PC-3 (cell line): ENCODE measurements at regions not wholly inside any gene's neighbourhood (a gene's known extent, or its start where the extent isn't known, plus 50 kb on each side); places are given as distances from the start of the nearest gene placed in this dataset.
"Not testable (repeated sequence)": the region's sequence is repeated elsewhere in the genome, so short reads cannot be mapped to it uniquely, and the experiment has no call there.

Experiments used
- ATAC-seq: fragments of 200-7000 bp; cut with Tn5 transposase; 2 replicates; pipeline ENCODE4 v1.9.1; 2020; ENCODE audit warnings: mild to moderate bottlenecking, moderate library complexity
- BruUV-seq: library from RNA; stranded (reverse); fragments of 400-500 nt; replicated peaks from 2 replicates; lab custom pipeline; 2021; lab: Mats Ljungman, UMichigan
- CTCF ChIA-PET: fragments of 300-600 bp; sonication (Branson Sonifier 250); formaldehyde crosslinking; loops from one replicate; lab custom pipeline; 2022; ENCODE audit warnings: antibody characterized with exemption; lab: Charles Lee
- POLR2A ChIA-PET: fragments of 300-600 bp; sonication (Branson Sonifier 250); formaldehyde crosslinking; loops from one replicate; lab custom pipeline; 2022; ENCODE audit warnings: antibody characterized with exemption; ENCODE audit not compliant: unreplicated experiment; lab: Charles Lee
- DNase-seq: peaks from one replicate; pipeline ENCODE4 v3.0.0-alpha.2; 2015
- H2AFZ ChIP-seq: fragments of 300-600 bp; sonication (generic); 2 replicates; pipeline ENCODE4 v1.6.0; 2016; ENCODE audit warnings: antibody characterized with exemption, low read length
- H3F3A ChIP-seq: fragments of 300-600 bp; sonication (generic); one replicate; pipeline ENCODE4 v1.6.0; 2017; ENCODE audit warnings: antibody characterized with exemption, low read length, control low read depth, mild to moderate bottlenecking; ENCODE audit not compliant: unreplicated experiment
- H3K27ac ChIP-seq: fragments of 300-600 bp; sonication (generic); 2 replicates; pipeline ENCODE4 v1.5.1; 2016; ENCODE audit warnings: mild to moderate bottlenecking, low read length
- H3K27me3 ChIP-seq: fragments of 300-600 bp; sonication (generic); 2 replicates; pipeline ENCODE4 v1.6.1; 2016; ENCODE audit warnings: low read length, mixed read lengths
- H3K36me3 ChIP-seq: fragments of 300-600 bp; sonication (generic); 2 replicates; pipeline ENCODE4 v1.6.1; 2016; ENCODE audit warnings: low read depth, mixed run types, low read length, mixed read lengths
- H3K4me1 ChIP-seq: fragments of 300-600 bp; sonication (generic); 2 replicates; pipeline ENCODE4 v1.5.1; 2016; ENCODE audit warnings: low read length; ENCODE audit not compliant: insufficient read depth
- H3K4me2 ChIP-seq: fragments of 300-600 bp; sonication (generic); 2 replicates; pipeline ENCODE4 v1.6.0; 2016; ENCODE audit warnings: low read length
- H3K4me3 ChIP-seq: fragments of 300-600 bp; sonication (generic); 2 replicates; pipeline ENCODE4 v1.5.1; 2016; ENCODE audit warnings: mild to moderate bottlenecking, low read length, mixed read lengths
- H3K79me2 ChIP-seq: fragments of 300-600 bp; sonication (generic); 2 replicates; pipeline ENCODE4 v1.6.1; 2017; ENCODE audit warnings: low read length, mixed read lengths
- H3K9ac ChIP-seq: fragments of 300-600 bp; sonication (generic); 2 replicates; pipeline ENCODE4 v1.6.0; 2016; ENCODE audit warnings: mild to moderate bottlenecking, low read length
- H3K9me2 ChIP-seq: fragments of 300-600 bp; sonication (generic); replicated peaks from 2 replicates; pipeline ENCODE4 v1.6.1; 2016; ENCODE audit warnings: mixed run types, low read length, mixed read lengths
- H3K9me3 ChIP-seq: fragments of 300-600 bp; sonication (generic); 2 replicates; pipeline ENCODE4 v1.6.1; 2016; ENCODE audit warnings: low read length, mixed read lengths
- H4K20me1 ChIP-seq: fragments of 300-600 bp; sonication (generic); 2 replicates; pipeline ENCODE4 v1.6.1; 2016; ENCODE audit warnings: low read length, mixed read lengths
- EZH2 ChIP-seq: fragments of 300-600 bp; sonication (generic); IDR thresholded peaks from one replicate; pipeline ENCODE4 v1.6.1; 2017; ENCODE audit warnings: antibody characterized with exemption, mild to moderate bottlenecking, low read length; ENCODE audit not compliant: unreplicated experiment
- EZH2phosphoT487 ChIP-seq: fragments of 300-600 bp; sonication (generic); IDR thresholded peaks from 2 replicates; pipeline ENCODE4 v1.6.1; 2018; ENCODE audit warnings: mild to moderate bottlenecking, antibody characterized with exemption, low read length, borderline replicate concordance
- intact Hi-C: fragments of 100-400 bp; cut with micrococcal nuclease; formaldehyde crosslinking; loops from 2 replicates; pipeline ENCODE4 v1.9.0; 2023
- TF ChIP-seq, protein P1 (sequence below): fragments of 300-600 bp; sonication (generic); conservative IDR thresholded peaks from 2 replicates; pipeline ENCODE4 v1.5.1; 2017; ENCODE audit warnings: antibody characterized with exemption, low read depth, mild to moderate bottlenecking, low read length

DNA sequence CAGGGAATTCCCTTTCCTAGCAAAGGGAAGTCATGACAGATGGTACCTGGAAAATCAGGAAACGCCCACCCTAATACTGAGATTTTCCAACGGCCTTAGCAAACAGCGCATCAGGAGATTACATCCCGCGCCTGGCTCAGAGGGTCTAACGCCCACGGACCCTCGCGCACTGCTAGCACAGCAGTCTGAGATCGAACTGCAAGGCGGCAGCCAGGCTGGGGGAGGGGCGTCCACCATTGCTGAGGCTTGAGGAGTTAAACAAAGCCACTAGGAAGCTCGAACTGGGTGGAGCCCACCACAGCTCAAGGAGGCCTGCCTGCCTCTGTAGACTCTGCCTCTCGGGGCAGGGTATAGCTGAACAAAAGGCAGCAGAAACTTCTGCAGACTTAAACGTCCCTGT, 507.7 kb downstream of the ZIC3 start:
- no peaks in the 10 kb centered on the region for H3K36me3 ChIP-seq
- H3K9ac ChIP-seq: no peak overlapping the region
- no peaks in the 10 kb centered on the region for H3K9me2 ChIP-seq
- no peaks in the 10 kb centered on the region for H4K20me1 ChIP-seq
- no peak overlapping the region for H3K4me2 ChIP-seq
- H3K4me3 ChIP-seq: no peak overlapping the region
- POLR2A ChIA-PET: no interaction called here
- no peaks in the 10 kb centered on the region for H3K9me3 ChIP-seq
- no peaks in the 10 kb centered on the region for H3K79me2 ChIP-seq
- no peaks in the 10 kb centered on the region for H3F3A ChIP-seq
- H3K4me1 ChIP-seq: no peaks in the 10 kb centered on the region
- CTCF ChIA-PET: no interaction called here
- DNase-seq: no peak
- H3K27ac ChIP-seq: no peak overlapping the region
- ATAC-seq: no peak
- H2AFZ ChIP-seq: no peak overlapping the region
- intact Hi-C loops: no loop called here
- TF ChIP-seq, protein P1, sequence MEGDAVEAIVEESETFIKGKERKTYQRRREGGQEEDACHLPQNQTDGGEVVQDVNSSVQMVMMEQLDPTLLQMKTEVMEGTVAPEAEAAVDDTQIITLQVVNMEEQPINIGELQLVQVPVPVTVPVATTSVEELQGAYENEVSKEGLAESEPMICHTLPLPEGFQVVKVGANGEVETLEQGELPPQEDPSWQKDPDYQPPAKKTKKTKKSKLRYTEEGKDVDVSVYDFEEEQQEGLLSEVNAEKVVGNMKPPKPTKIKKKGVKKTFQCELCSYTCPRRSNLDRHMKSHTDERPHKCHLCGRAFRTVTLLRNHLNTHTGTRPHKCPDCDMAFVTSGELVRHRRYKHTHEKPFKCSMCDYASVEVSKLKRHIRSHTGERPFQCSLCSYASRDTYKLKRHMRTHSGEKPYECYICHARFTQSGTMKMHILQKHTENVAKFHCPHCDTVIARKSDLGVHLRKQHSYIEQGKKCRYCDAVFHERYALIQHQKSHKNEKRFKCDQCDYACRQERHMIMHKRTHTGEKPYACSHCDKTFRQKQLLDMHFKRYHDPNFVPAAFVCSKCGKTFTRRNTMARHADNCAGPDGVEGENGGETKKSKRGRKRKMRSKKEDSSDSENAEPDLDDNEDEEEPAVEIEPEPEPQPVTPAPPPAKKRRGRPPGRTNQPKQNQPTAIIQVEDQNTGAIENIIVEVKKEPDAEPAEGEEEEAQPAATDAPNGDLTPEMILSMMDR: no peak
- TF ChIP-seq EZH2phosphoT487: no peak
- no peak for TF ChIP-seq EZH2
- no peaks in the 10 kb centered on the region for H3K27me3 ChIP-seq
- BruUV-seq: no TSS peak

DNA sequence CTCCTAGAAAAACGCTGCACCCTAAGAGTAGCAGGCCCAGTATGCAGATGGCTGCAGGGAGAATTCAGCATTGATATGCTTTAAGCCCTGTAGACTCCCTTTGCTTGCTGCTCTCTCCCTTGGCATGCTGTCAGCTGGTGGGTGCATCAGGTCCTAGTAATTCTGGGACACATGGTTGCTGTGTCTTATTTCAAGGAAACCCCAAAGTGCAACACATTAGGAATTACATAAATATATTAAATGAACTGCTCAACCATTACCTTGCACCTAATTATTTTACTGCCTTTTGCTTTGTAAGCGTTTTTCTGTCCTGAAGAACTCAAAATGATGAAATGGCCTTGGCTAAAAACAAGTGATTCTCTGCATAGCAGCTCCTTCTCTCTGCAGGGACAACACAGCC, 516.3 kb downstream of the ZIC3 start:
- no peaks in the 10 kb centered on the region for H3K79me2 ChIP-seq
- H3K4me3 ChIP-seq: peak overlapping the region; percentile 9; the same call in 1 of the 2 replicates
- no peaks in the 10 kb centered on the region for H3K9me2 ChIP-seq
- no peak overlapping the region for H2AFZ ChIP-seq
- no peaks in the 10 kb centered on the region for H3F3A ChIP-seq
- no TSS peak for BruUV-seq
- H3K27me3 ChIP-seq: no peaks in the 10 kb centered on the region
- TF ChIP-seq EZH2phosphoT487 (no peak), EZH2 (no peak)
- TF ChIP-seq, protein P1: no peak
- H3K9ac ChIP-seq: peak overlapping the region; percentile 41; the same call in 1 of the 2 replicates
- ChIA-PET POLR2A (interaction anchor here (0.6 kb wide), 1 partner anchor 1141 kb away, joined by 3 read pairs; no protein-coding TSS in a partner anchor), CTCF (interaction anchor here (0.7 kb wide), 1 partner anchor 56 kb away, joined by 4 read pairs; no protein-coding TSS in a partner anchor)
- H3K36me3 ChIP-seq: no peaks in the 10 kb centered on the region
- no peaks in the 10 kb centered on the region for H4K20me1 ChIP-seq
- peak; percentile 23 for ATAC-seq
- H3K4me1 ChIP-seq: peaks cover 27% of the 10 kb centered on the region
- peak overlapping the region; percentile 93 for H3K27ac ChIP-seq
- intact Hi-C loops: loop anchor here (2.0 kb wide), 1 partner anchor 45 kb away; no protein-coding TSS in a partner anchor
- no peaks in the 10 kb centered on the region for H3K9me3 ChIP-seq
- H3K4me2 ChIP-seq: peak overlapping the region; percentile 59
- DNase-seq: peak; percentile 5

DNA sequence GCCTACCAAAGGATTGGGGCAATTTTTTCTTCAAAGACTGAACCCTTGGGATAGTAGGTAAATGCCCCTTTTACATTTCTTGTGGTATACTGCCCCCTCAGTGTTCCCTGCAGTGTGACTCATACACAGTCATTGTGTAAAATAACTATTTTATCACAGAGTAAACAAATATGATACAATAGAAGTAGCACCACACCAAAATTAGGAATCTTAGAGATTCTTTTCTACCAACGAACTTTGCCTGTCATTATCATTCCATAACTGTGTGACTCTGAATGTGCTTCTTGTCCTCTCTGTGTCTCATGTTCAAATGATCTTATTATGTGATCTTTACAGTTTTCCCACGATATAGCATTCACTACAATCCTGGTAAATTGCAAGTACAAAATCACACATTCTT, 517.0 kb downstream of the ZIC3 start:
- peak overlapping the region; percentile 59 for H3K9ac ChIP-seq
- BruUV-seq: no TSS peak
- H3K4me1 ChIP-seq: peaks cover 27% of the 10 kb centered on the region
- CTCF ChIA-PET: interaction anchor here (0.7 kb wide), 1 partner anchor 57 kb away, joined by 4 read pairs; no protein-coding TSS in a partner anchor
- H3K79me2 ChIP-seq: no peaks in the 10 kb centered on the region
- no peaks in the 10 kb centered on the region for H3K9me2 ChIP-seq
- no peaks in the 10 kb centered on the region for H3K27me3 ChIP-seq
- DNase-seq: peak; percentile 87
- POLR2A ChIA-PET: interaction anchor here (0.6 kb wide), 1 partner anchor 1141 kb away, joined by 3 read pairs; no protein-coding TSS in a partner anchor
- H3K9me3 ChIP-seq: no peaks in the 10 kb centered on the region
- H4K20me1 ChIP-seq: no peaks in the 10 kb centered on the region
- 0 out of 2 replicates have a peak overlapping the region, but pooled peaks have one; percentile 9 for H3K4me3 ChIP-seq
- H3K27ac ChIP-seq: peak overlapping the region; percentile 93
- H3K4me2 ChIP-seq: peak overlapping the region; percentile 59
- H3K36me3 ChIP-seq: no peaks in the 10 kb centered on the region
- intact Hi-C loops: loop anchor here (2.0 kb wide), 1 partner anchor 44 kb away; no protein-coding TSS in a partner anchor
- peak; percentile 83 for ATAC-seq
- H3F3A ChIP-seq: no peaks in the 10 kb centered on the region
- peak overlapping the region; percentile 1; the same call in 1 of the 2 replicates for H2AFZ ChIP-seq
- TF ChIP-seq EZH2phosphoT487 (no peak), EZH2 (no peak)
- TF ChIP-seq, protein P1: no peak

DNA sequence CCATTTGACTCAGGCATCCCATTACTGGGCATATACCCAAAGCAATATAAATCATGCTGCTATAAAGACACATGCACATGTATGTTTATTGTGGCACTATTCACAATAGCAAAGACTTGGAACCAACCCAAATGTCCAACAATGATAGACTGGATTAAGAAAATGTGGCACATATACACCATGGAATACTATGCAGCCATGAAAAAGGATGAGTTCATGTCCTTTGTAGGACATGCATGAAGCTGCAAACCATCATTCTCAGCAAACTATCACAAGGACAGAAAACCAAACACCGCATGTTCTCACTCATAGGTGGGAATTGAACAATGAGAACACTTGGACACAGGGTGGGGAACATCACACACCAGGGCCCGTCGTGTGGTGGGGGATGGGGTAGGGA, 545.0 kb downstream of the ZIC3 start:
- H3K36me3 ChIP-seq, DNase-seq, H3K27me3 ChIP-seq, H3K4me3 ChIP-seq, POLR2A ChIA-PET, BruUV-seq, CTCF ChIA-PET, H3K4me1 ChIP-seq, intact Hi-C loops, H3F3A ChIP-seq, H2AFZ ChIP-seq, H3K9me2 ChIP-seq, ATAC-seq, H3K79me2 ChIP-seq, H3K9me3 ChIP-seq, H3K4me2 ChIP-seq, H4K20me1 ChIP-seq, H3K9ac ChIP-seq, H3K27ac ChIP-seq: not testable (repeated sequence)
